ENCODE measurements at regions not wholly inside any gene's neighbourhood (a gene's known extent, or its start where the extent isn't known, plus 50 kb on each side); places are given as distances from the start of the nearest gene placed in this dataset.
A peak's percentile ranks its signal among the peaks of the same experiment; 100 is the strongest.

DNA sequence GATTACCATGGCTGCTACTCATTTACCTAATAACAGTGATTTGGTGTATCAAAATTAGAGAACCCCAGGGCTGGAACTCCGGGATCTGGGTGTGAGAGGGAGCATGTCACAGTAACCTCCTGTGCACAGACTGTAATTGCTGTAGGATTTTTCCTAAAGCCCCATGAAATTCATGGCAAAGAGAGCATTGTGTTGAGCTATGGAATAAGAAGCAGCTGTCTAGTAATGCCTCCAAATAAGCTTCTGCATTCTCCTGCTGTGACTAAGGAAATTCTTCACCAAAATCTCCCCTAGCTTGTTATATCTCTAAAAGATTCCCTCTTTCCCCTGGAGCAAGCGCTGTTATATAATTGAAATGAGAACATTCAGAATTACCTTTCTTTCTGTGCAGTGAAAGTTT is 158.1 kb upstream of the SPATS2L start:
- dilution Hi-C loops (cut with MboI; ENCODE audit: extremely low pct_ligation_motif_present, low sequenced_read_pairs) = no loop called here
- no peaks in the 10 kb centered on the region for H3K79me2 ChIP-seq (ENCODE audit: control insufficient read depth, insufficient read depth, low read length)
- H3K4me2 ChIP-seq (ENCODE audit: insufficient read depth, low read length) = no peak overlapping the region
- no peaks in the 10 kb centered on the region for H3K9me3 ChIP-seq (replicated peaks; ENCODE audit: control insufficient read depth, insufficient read depth, low read length)
- BruUV-seq (replicated peaks) = no TSS peak
- FAIRE-seq (peak; percentile 12), DNase-seq (ENCODE audit: low read depth, low spot score) (no peak)
- no peak overlapping the region for H3K27ac ChIP-seq (ENCODE audit: insufficient read depth, low read depth, low read length)
- ChIA-PET POLR2A (no interaction called here), CTCF (interaction anchor here (1.0 to 1.4 kb wide), 2 partner anchors 18 to 333 kb away, joined by 4 read pairs; no protein-coding TSS in a partner anchor)
- intact Hi-C loops (cut with micrococcal nuclease) = no loop called here
- H3K9ac ChIP-seq (replicated peaks; ENCODE audit: extremely low read depth, insufficient read depth, low read length) = no peak overlapping the region
- no peaks in the 10 kb centered on the region for H4K20me1 ChIP-seq (replicated peaks; ENCODE audit: control insufficient read depth, extremely low read depth, insufficient read depth, low read length)
- no peak for TF ChIP-seq JUN (IDR thresholded peaks at IDR 0.05; ENCODE audit: borderline replicate concordance, insufficient read depth, insufficient read length, low read depth)
- no peak for TF ChIP-seq MYC (IDR thresholded peaks at IDR 0.05; ENCODE audit: low read depth, low read length)
- TF ChIP-seq POLR2A (IDR thresholded peaks at IDR 0.05; ENCODE audit: low read depth, low read length) = no peak
- no peak for TF ChIP-seq MAX (IDR thresholded peaks at IDR 0.05; ENCODE audit: insufficient read depth, insufficient read length)
- TF ChIP-seq GATA2 (IDR thresholded peaks at IDR 0.05; ENCODE audit: insufficient read depth, insufficient read length, low read depth, low read length) = no peak
- TF ChIP-seq, protein P1, sequence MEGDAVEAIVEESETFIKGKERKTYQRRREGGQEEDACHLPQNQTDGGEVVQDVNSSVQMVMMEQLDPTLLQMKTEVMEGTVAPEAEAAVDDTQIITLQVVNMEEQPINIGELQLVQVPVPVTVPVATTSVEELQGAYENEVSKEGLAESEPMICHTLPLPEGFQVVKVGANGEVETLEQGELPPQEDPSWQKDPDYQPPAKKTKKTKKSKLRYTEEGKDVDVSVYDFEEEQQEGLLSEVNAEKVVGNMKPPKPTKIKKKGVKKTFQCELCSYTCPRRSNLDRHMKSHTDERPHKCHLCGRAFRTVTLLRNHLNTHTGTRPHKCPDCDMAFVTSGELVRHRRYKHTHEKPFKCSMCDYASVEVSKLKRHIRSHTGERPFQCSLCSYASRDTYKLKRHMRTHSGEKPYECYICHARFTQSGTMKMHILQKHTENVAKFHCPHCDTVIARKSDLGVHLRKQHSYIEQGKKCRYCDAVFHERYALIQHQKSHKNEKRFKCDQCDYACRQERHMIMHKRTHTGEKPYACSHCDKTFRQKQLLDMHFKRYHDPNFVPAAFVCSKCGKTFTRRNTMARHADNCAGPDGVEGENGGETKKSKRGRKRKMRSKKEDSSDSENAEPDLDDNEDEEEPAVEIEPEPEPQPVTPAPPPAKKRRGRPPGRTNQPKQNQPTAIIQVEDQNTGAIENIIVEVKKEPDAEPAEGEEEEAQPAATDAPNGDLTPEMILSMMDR (IDR thresholded peaks at IDR 0.05; ENCODE audit: extremely low read depth in 1 of 2, insufficient read depth in 1 of 2, low read depth in 1 of 2, low read length in 2 of 2) = no peak
- TF ChIP-seq EZH2 (IDR thresholded peaks at IDR 0.05; ENCODE audit: borderline replicate concordance, low read depth, low read length, severe bottlenecking) = no peak
- TF ChIP-seq FOS (IDR thresholded peaks at IDR 0.05; ENCODE audit: borderline replicate concordance, insufficient read depth, low read length) = no peak
- TF ChIP-seq POLR2AphosphoS5 (IDR thresholded peaks at IDR 0.05; ENCODE audit: insufficient read depth, low read depth, low read length) = no peak
- H3K4me3 ChIP-seq (replicated peaks in 1 of 3; ENCODE audit: insufficient read depth in 1 of 3, low read depth in 1 of 3, low read length in 3 of 3) = no peak overlapping the region
- H3K36me3 ChIP-seq (ENCODE audit: control insufficient read depth in 2 of 2, extremely low read depth in 1 of 2, insufficient read depth in 2 of 2, low read length in 2 of 2) = no peaks in the 10 kb centered on the region
- H3K27me3 ChIP-seq (ENCODE audit: control insufficient read depth in 2 of 2, insufficient read depth in 2 of 2, low read length in 2 of 2) = peaks cover 0 to 5% of the 10 kb centered on the region in 2 experiments
- H3K4me1 ChIP-seq (ENCODE audit: control insufficient read depth, extremely low read depth, insufficient read depth, low read length) = no peaks in the 10 kb centered on the region
- H2AFZ ChIP-seq (ENCODE audit: low read depth, low read length) = no peak overlapping the region
- no peaks in the 10 kb centered on the region for H3K9me1 ChIP-seq (replicated peaks; ENCODE audit: control insufficient read depth, extremely low read depth, insufficient read depth, low read length)

All from endothelial cell of umbilical vein (primary cell).